ENCODE measurements at regions not wholly inside any gene's neighbourhood (a gene's known extent, or its start where the extent isn't known, plus 50 kb on each side); places are given as distances from the start of the nearest gene placed in this dataset.

DNA sequence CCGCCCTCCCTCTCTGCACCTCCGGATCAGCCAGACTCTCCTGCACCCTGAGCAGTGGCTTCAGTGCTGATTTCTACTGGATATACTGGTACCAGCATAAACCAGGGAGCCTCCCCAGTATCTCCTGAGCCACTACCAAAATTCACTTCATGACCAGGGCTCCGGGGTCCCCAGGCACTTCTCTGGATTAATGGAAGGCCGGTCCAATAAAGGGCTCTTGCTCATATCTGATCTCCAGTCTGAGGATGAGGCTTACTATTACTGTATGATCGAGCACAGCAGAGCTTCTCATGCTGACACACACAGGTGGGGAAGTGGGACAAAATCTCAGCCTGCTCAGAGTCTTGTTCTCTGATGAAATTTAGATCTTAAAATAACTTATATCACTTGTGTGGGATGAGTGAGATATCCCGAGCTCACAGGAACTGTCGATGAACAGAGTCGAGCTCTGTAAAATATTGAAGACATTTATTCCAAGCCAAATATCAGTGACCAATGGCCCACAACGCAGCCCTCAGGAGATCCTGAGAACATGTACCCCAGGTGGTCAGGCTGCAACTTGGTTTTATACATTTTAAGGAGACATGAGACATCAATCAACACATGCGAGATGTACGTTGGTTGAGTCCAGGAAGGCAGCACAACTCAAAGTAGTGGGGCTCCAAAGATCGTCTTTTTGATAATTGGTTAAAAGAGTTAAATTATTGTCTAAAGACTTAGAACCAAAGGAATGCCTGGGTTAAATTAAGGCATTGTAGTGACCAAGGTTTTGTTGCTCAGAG is 93.0 kb upstream of the TOP3B start:
- DNase-seq (ENCODE audit: low spot score), result no peak

DNA sequence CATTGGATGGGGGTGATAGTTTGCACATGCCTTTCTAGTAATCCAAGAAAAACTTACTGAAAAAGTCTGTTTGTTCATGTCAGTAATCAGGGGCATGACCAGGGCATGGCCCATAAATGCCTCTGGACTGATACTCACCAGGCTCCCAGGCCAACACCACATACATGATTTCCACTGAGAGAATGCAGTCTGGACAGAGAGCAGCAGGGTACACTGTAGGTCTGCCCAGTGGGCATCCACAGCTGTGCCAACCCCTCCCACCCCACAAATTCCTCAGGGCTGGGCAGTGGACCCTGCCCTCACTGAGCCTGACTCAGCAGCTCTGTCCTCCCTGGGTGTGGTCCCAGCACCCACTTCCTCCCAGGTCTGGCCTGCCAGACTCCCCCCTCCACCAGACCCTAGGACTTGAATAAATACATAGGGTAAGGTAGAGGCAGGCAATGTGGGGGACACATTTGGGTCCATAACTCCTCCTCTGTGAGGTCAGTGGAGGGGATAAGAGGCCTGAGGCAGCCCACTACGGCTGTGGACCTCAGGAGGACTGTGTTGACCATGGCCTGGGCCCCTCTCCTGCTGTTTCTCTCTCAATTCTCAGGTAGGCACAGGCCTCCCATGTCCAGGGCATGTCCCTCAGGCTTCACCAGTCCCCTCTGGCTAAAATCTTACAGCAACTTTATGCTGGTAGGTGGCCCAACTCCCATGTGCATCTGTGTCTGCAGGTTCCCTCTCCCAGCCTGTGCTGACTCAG is 92.2 kb upstream of the TOP3B start:
- DNase-seq (ENCODE audit: low spot score), result no peak

DNA sequence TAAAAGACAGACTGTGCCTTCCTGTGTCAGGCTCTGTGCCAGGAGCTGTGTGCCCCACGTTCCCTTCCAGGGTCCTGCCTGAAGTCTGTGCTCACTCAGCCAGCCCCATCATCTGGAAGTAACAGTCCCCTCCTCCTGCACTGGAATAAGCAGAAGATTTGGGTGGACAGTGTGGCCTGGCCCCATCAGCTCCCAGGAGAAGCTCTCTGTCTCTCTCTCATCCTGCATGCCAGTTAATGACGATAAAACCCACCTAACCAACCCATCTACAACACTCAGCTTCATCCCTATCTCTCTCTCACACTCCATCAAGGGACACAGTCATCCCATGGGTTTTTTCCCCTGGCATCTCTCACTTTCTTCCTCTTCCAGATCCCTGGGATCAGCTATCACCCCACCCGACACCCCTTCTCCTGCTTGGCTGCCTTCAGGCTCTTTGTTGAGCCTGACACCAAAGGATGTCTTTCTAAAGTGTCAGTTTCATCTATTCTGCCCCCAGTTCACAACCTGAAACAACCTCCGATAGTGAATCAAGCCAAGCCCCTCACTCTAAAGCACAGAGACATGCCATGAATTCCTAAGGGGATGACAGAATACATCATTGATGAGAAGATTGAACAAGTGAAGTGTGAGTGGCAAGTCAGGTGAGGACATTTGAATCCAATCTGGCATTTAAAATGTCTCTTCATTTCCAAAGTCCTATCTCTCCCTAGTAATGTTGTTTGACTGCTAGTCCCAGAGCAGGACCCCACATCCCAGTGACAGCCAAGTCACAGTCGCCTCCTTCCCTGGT is 91.4 kb upstream of the TOP3B start:
- no peak for DNase-seq (ENCODE audit: low spot score)

DNA sequence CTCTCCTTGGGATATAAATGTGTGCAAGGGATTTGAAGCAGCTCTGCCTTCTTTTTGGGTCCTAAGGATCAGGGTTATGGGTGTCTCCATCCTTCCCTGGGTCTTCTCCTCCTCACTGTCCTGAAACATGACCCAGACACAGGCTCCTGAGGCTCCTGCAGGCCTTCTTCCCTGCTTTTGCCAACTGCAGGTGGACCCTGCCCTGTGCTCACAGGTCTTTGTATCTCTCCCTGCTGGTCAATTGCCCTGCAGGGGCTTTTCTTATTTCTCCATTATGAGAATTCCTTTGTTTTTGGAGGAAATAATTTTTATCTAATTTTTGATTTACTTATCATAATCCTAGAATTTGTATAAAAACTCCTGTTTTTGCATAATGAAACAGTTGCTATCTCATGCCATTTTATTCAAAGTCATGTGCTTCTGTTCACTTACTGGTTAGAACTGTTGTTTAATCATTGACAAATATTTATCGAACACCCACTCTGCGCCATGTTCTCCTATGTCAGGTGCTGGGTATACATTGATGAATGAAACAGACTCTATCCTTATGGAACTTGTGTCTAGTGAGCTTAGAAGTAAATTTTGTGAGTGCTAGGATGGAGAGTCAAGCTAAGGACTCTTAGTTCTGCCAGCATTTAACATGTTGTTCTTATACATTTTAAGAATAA is 89.7 kb upstream of the TOP3B start:
- DNase-seq (ENCODE audit: low spot score), result no peak

DNA sequence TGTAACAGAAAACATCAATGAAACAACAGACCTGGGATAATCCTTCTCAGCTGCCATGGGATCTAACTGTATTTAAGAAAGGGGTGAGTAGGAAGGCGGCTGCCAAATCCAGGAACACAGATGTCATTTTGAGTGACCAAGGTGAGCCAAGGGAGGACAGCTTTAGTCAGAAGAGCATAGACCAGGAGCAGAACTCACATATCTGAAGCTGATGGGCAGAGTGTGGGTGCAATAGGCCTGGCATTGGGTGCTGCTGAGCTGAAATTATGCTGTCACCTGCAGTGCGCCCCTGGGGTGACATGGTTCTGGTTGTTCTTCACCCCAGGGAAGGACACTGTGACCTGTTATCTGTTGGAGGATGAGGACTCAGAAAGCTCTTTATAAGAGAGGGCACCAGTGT is 88.9 kb upstream of the TOP3B start:
- no peak for DNase-seq (ENCODE audit: low spot score)

DNA sequence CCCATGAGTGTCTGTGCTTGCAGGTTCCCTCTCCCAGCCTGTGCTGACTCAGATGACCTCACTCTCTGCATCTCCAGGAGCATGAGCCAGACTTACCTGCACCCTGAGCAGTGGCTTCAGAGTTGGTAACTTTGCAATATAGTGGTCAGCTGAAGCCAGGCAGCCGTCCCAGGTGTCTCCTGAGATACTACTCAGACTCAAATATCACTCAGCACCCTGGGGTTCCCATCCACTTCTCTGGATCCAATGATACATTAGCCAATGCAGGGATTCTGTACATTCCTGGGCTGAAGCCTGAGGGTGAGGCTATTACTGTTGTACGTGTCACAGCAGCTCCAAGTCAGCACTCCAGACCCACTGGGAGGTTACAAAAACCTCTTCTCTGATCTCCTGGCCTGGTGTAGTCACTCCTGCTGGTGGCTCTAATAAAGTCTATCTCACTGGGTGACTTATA is 87.8 kb upstream of the TOP3B start:
- DNase-seq (ENCODE audit: low spot score), result no peak

DNA sequence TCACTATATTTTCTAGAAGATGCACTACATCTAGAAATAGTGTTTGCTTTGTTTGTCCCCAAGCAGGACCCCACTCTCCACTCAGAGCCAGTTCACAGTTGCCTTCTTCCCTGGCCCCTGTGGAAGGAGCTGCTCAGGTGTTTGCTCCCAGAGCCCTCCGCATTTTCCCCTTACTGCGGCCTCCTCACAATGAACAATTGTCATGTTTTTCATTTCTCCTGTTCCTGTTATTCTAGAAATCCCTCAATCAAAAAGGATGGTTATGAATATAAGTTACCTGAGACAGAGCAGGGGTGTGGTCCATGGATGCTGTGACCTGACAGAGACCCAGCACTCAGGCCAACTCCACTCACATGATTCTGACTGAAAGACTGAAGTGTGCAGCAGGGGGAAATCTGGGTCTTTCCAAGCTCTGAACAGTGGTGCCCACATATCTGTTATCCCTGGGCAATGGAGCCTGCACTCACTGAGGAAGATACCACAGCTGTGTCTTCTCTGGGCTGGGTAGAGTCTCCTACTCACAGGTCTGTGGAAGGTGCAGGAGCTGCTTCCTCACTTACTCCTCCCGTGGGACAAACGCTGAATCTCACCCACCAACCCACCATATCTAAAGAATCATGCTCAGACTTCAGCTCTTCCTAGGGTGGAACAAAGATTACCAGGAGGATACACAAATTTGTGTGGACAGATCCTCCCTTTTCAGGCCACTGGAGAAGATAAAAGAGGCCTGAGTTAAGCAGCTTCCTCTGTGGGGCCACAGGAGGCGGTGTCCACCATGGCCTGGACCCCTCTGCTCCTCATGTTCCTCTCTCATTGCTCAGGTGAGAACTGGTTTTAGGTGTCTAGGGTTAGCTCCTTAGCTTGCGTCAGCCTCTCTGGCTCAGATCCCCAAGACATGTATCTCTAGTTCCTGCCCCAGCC is 87.1 kb upstream of the TOP3B start:
- DNase-seq (ENCODE audit: low spot score), result no peak

DNA sequence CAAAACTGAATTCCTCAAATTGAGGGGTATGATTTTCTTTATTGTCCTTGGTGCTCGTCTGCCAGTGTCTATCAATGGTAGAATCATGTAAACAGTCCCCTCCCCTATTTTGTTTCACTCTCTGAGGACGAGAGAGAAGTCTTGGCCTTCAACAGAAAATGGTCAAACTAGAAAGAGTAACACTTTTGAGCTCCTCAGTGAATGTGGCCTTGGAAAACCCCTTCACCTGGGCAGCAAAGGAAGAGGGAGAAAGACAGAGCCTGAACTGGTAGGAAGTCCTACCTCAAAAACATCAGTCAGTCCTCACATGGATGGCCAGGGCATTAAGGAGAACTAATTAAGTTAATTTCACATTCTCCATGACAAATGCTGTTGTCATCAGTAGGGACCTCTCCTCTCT is 86.1 kb upstream of the TOP3B start:
- DNase-seq (ENCODE audit: low spot score), result no peak

DNA sequence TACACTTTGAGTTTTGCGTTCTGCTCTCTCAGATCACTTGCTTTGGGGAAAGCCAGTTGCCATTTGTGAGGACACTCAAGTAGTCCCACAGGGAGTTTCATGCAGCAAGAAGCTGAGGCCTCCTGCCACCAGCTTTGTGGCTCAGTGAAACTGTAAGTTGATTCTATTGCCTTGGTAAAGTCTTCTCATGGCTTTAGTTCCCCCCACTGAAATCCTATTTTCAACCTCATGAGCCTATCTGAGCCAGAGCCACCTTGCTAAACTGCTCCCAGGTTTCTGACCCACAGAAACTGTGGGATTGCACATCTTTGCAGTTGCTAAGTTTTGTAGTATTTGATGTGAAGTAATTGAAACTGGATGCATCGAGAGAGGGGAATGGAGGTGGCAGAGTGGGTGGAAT is 85.4 kb upstream of the TOP3B start:
- no peak for DNase-seq (ENCODE audit: low spot score)

DNA sequence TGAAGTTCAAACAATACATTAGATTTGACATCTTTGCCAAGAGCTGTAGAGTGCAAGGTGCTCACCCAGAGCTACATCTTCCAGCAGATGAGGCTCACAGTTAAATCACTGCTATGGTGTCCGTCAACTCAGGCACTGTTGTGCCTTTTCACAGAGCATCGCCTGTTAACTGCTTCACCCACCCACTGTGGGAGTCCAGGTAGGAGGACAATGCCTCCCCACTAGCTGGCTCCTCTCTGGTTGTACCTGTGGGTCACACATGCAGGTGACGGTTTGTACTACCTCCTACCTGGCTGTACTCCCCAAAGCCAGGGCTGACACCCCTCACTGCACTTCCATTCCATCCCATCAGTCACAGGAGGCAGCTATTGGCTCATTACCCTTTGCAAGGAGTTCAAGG is 84.6 kb upstream of the TOP3B start:
- no peak for DNase-seq (ENCODE audit: low spot score)

DNA sequence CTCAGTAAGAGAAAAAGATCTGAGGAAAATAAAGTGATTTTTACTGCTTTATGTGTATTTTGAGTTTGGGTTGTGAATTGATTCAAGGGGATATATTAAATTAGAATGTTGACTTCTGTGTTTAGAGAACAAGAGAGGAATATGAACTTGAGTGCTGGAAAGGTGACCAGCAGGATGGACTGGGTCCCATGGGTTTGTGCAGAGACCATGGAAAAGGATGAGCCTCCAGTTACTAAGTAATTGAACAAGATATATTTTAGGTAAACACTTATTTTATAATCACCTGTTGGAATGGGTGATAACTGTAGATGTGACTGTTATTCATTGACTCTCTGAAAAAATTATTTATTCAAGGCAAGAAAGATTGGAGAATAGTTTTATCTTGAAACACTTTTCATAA is 82.0 kb upstream of the TOP3B start:
- DNase-seq (ENCODE audit: low spot score), result no peak

DNA sequence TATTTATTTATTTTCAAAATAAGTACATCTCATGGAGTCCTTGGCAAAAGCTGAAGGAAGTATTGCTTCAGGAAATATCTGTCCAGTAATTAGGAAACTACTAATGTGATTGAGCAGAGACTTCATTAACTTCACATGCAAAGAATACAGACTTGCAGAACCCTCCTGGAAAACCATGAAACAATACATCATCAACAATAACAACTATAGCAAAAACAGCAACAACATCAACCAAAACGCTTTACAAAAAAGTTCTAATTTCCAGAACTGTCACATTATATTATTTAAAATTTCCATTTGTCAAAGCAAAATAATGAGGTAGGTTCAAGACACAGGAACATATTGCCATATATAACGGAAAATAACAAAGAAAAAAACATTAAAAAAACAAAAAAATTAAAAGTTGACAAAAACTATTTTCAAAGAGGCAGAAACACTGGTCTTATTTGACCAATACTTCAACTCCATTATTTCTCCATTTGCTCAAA is 79.8 kb upstream of the TOP3B start:
- no peak for DNase-seq (ENCODE audit: low spot score)

DNA sequence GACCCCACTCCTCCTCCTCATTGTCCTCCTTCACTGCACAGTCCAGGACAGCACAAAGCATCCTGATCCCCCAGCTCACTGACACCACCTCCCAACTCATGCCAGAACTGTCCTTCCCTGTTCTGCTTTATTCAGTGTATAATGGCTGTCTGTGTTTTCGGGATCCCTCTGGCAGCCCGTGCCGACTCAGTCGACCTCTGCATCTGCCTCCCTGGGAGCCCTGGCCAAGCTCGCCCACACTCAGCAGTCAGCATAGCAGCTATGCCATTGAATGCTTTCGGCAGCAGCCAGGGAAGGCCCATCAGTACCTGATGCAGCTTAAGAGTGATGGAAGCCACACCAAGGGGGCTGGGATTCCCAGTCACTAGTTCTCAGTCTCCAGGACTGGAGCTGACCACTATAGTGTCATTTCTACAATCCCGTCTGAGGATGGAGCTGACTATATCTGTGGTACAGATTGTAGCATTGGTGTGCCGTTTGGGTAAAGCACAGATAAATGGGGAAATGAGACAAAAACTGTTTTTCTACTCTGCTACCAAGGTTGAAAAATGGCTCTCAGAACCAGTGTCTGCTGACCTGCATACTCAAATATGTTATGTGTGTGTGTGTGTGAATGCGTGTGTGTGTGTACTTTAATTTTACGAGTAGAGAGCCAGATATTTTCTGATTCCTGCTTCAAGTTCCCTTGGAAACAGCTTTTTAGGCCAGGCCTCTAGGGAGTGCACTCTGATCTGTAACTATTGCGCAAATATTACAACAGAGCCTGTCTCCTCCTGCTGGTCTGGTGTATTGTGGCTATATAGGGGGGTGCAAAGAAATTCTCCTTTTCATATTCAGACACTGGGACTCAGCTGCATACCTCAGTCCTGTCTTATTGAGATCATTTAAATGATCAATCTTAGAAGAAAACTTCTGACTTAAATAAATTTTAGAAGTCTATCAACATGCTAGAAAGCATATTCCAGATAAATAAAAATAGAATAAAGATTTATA is 78.8 kb upstream of the TOP3B start:
- DNase-seq (ENCODE audit: low spot score), result no peak

DNA sequence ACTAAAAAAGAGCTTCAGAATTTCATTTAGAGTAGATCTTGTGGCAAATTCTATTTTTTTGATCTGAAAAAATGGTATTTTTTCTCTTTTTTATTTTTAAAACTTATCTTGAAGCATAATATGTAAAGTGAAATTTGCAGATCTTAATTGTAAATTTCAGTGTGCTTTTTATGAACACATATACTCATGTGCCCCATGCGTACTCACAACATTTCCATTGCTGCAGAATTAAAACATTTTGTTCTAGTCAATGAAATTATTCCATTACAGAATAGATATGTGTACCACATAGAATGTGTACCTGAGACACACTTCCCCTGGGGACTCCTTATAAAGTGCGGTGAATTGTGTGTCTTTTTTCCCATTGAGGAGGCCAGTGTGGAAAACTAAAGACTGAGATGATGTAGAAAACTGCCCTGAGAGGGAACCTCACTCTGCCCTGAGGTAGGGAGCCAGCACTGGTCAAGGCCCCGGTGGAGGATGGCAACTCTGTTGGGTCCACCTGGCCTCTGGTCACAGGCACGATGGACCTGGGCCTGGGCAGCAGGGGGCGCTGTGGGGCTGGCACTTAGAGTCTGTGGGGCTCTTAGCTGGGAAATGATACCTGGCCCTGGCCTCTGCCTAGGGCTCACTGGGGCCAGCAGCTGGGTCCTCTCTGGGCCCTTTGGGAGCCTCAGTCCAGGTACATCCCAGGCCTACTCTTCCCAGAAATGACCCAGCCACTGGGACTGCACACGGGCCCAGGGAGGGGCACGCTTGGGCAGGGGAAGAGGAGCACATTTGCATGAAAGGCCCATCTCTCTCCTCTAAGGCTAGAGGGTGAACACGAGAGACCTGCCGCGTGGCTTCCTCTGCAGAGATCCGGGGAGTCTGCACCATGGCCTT is 77.9 kb upstream of the TOP3B start:
- peak; percentile 66 for DNase-seq (ENCODE audit: low spot score)

DNA sequence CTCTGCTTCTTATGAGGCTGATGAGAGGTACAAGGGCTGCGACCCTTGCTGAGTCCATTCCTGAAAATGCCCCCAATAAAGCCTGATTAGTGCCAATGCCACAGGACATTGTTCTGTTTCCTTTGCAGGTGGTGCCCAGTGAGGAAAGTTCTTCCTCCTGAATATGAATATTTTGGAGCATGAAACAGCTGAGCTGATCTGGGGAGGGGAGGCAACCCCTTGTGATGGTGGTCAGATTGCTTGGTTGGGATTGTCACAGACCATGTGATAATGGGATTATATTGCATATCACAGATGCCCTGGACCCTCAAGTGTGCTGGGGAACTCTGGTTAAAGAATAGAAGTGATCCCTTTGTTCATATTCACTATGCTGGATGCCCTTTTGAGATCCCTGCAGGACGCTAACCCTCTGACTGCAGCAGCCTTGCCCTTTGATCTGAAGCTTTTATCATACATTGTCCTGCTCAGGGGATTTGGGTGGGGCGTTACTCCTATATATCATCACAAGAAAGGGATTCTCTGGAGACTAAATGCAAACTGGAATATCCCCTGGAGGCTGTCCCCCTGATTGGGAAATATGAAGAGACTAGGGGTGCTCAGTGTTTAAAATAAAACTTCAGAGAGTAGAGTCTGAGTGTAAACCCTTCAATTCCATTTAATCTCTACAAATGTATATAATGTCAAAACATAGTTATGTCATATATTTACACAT is 76.9 kb upstream of the TOP3B start:
- DNase-seq (ENCODE audit: low spot score), result no peak

DNA sequence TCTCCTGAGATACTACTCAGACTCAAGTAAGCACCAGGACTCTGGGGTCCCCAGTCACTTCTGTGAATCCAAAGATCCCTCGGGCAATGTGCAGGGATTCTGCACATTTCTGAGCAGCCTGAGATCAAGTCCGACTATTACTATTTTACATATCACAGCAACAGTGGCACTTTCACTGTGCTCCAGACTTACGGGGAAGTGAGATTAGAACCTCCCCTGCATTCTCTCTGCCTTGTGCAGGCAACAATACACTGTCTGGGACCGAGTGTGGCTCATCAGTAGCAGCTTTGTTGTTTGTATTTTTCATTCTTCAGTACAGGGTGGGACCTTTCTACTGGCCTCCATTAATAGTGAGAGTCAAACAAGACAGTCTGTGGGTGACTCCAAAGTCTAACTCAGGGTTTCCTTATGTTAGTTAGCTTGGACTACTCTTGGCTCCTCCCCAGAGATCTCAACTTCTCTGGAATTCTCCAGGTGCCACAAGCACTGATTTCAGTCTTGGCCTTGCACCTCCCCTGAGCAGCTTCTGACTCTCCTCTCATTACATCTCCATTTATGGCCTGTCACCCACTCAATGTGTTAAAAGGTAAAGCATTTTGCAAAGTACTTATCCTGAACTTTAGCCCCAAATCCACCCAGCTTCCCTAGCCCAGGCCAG is 76.2 kb upstream of the TOP3B start:
- DNase-seq (ENCODE audit: low spot score), result no peak

DNA sequence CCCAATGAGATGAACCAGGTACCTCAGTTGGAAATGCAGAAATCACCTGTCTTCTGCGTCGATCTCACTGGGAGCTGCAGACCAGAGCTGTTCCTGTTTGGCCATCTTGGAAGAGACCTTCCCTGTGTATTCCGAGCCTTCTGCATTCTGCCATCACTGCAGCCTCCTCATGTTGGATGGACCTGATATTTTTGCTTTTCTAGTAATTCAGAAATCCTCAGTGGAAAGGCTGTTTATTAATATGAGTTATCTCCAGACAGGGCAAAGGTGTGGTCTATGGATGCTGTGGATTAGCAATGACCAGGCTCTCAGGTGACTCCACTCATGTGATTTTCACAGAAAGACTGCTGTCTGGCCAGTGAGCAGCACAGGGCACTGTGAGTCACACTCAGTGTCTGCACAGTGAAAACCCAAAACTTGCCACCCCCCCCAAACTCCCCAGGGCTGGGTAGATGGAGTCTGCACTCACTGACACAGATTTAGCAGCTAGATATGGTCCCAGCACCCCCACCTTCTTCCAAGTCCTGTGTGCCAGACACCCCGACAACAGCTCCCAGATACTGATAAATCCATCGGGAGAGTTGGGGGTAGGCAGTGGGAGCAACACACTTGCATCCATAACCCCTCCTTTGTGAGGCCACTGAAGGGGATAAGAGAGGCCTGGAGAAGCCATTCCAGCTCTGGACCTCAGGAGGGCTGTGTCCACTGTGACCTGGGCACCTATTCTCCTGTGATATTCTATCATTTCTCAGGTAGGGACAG is 75.2 kb upstream of the TOP3B start:
- DNase-seq (ENCODE audit: low spot score), result no peak
